Activated CD4-positive, alpha-beta T cell treated with anti-CD3 and anti-CD28 coated beads, Interleukin-2, amount 10 ng/mL, durations not matched to agents 7 days and 5 days (primary cell): ENCODE measurements at regions not wholly inside any gene's neighbourhood (a gene's known extent, or its start where the extent isn't known, plus 50 kb on each side); places are given as distances from the start of the nearest gene placed in this dataset.
"Not testable (repeated sequence)": the region's sequence is repeated elsewhere in the genome, so short reads cannot be mapped to it uniquely, and the experiment has no call there.

ENCODE experiments used
- CTCF ChIA-PET: fragments of 350-600 bp; sonication (Branson Sonifier 250); formaldehyde crosslinking; loops from one replicate; lab custom pipeline; 2021; ENCODE audit warnings: antibody characterized with exemption; lab: Charles Lee
- POLR2A ChIA-PET: fragments of 350-600 bp; sonication (Branson Sonifier 250); formaldehyde crosslinking; loops from one replicate; lab custom pipeline; 2021; ENCODE audit warnings: antibody characterized with exemption; lab: Charles Lee
- DNase-seq: peaks from one replicate; pipeline ENCODE4 v3.0.0-alpha.2; 2020
- H3K27ac Mint-ChIP-seq: one replicate; pipeline ENCODE4 v1.8.0; 2021; ENCODE audit warnings: mild to moderate bottlenecking, moderate library complexity, mixed read lengths
- H3K27me3 Mint-ChIP-seq: one replicate; pipeline ENCODE4 v1.8.0; 2021; ENCODE audit warnings: mixed read lengths
- H3K36me3 Mint-ChIP-seq: one replicate; pipeline ENCODE4 v1.8.0; 2021; ENCODE audit warnings: low read depth, mixed read lengths
- H3K4me1 Mint-ChIP-seq: one replicate; pipeline ENCODE4 v1.8.0; 2021; ENCODE audit warnings: mixed read lengths
- H3K4me3 Mint-ChIP-seq: one replicate; pipeline ENCODE4 v1.8.0; 2021; ENCODE audit warnings: mild to moderate bottlenecking, moderate library complexity, mixed read lengths
- H3K9me3 Mint-ChIP-seq: one replicate; pipeline ENCODE4 v1.8.0; 2021; ENCODE audit warnings: mixed read lengths

DNA sequence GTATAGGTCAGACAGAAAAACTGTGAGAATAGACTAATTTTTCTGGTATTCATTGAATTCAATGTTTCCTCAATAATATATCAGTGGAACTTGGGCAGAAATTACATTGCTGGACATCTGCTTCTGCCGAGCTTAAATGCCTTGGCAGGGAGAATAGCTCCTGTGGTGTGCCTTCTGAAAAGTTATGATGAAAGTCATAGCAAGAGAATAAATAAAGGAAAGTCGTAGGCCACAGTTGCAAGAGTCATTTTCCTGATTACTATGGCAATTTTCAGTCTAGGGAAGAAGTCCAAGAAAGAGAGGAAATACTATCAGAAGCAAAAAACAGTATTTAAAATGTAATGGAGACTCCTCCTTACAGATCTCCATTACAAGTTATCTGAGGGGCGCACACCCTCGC lies 1596.1 kb upstream of the WWC1 start:
- POLR2A ChIA-PET = no interaction called here
- CTCF ChIA-PET = no interaction called here

DNA sequence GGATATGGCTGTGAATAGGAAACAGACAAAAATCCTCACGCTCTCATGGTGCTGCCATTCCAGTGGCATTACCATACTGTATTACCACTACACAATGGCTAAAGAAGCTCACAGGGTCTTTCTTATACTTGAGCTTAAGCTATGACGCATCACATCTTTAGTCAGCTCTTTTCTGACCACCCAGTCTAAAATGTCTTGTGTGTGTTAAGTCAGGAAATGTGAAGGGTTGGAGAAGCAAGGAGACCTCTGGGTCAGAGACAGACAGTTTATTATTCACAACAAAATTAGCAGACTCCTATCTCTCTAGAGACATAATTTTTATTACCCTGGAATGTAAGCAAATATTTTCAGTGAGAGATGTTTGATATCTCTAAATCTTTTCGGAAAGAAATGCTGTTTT lies 1583.2 kb upstream of the WWC1 start:
- Mint-ChIP-seq H3K9me3 (peaks cover 12% of the 10 kb centered on the region), H3K4me3 (no peak overlapping the region), H3K36me3 (no peaks in the 10 kb centered on the region), H3K27ac (no peak overlapping the region), H3K4me1 (no peaks in the 10 kb centered on the region), H3K27me3 (no peaks in the 10 kb centered on the region)
- no peak for DNase-seq
- POLR2A ChIA-PET = no interaction called here
- CTCF ChIA-PET = no interaction called here

More for the DNA sequence above, 1596.1 kb upstream of the WWC1 start:
- Mint-ChIP-seq H3K4me3 (no peak overlapping the region), H3K27me3 (no peaks in the 10 kb centered on the region), H3K4me1 (no peaks in the 10 kb centered on the region), H3K27ac (no peak overlapping the region), H3K36me3 (no peaks in the 10 kb centered on the region), H3K9me3 (peaks cover 9% of the 10 kb centered on the region)
- DNase-seq = no peak

DNA sequence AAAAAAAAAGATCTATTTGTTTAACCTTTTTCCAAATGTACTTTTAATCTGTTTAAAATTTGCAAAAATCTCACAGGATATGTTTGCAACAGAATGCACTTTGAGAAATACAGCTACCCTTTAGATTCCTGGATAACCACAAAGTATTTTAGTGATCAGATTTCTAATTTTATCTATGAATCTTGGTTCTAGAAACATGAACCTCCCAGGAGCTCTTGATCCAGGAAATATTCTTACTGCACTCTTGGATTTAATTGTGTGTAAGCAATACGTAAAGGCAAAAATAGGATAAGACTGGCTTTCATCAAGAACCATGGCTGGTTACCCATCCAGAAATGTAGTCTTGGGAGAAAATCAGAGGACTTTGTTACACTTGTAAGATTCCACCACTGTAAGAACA lies 1581.8 kb upstream of the WWC1 start:
- Mint-ChIP-seq H3K9me3 (peaks cover 11% of the 10 kb centered on the region), H3K27me3 (no peaks in the 10 kb centered on the region), H3K4me3 (no peak overlapping the region), H3K36me3 (no peaks in the 10 kb centered on the region), H3K27ac (no peak overlapping the region), H3K4me1 (no peaks in the 10 kb centered on the region)
- DNase-seq = no peak
- POLR2A ChIA-PET = no interaction called here
- CTCF ChIA-PET = no interaction called here

DNA sequence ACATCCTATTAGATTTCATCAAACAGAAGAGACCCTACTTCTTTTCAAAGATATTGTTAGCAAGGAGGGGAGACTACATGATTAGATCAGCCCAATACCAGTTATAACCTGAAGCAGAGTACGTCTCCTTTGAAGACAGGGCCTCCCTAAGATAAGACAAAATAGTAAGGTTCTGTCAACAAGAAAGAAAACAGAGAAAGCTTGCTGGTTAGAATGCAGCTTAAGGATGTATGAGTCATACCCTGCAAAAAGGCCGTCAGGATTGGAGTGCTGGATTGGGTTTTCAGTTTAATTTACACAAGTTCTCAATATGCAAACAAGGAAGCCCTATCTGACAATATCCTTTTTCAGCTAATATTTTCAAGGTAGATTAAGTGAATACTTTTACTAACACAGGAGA lies 1581.2 kb upstream of the WWC1 start:
- Mint-ChIP-seq H3K4me3 (no peak overlapping the region), H3K36me3 (no peaks in the 10 kb centered on the region), H3K9me3 (peaks cover 11% of the 10 kb centered on the region), H3K27me3 (no peaks in the 10 kb centered on the region), H3K4me1 (no peaks in the 10 kb centered on the region), H3K27ac (no peak overlapping the region)
- no peak for DNase-seq
- ChIA-PET POLR2A (no interaction called here), CTCF (no interaction called here)

DNA sequence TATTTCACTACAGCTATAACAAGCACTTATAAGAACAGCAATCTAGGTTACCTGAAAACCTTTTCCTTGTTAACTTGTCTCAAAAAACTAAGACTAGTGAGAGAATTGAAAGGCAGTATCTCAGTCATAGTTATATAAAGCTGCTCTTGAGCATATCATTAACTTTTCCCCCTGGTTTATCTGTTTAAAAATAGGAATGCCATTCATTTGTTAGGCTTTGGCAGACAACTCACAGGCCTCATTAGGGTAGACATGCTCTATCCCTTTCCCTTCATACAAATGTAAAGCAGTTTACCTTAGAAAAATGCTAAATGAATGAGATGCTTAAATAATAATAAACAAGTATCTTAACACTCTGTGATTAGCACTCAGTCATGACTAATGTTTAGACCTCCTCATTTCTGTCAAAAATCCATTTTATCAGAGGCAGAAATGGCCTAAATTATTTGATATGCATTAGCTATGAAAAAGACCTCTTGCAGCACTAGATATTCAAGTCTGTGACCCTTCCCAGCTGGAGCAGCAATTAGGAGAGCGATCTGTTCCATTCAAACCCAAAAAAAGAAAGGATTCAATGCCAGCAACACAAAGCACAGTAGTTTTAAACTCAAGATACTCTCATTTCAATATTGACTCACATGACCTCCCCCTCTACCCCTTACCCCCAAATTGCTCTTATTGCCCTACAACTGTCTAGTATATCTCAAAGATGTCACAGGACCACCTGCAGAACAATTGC lies 1578.8 kb upstream of the WWC1 start:
- no peaks in the 10 kb centered on the region for H3K4me1 Mint-ChIP-seq
- H3K27ac Mint-ChIP-seq = no peak overlapping the region
- DNase-seq = no peak
- no peaks in the 10 kb centered on the region for H3K36me3 Mint-ChIP-seq
- ChIA-PET POLR2A (no interaction called here), CTCF (no interaction called here)
- H3K4me3 Mint-ChIP-seq = no peak overlapping the region
- peaks cover 9% of the 10 kb centered on the region for H3K9me3 Mint-ChIP-seq
- no peaks in the 10 kb centered on the region for H3K27me3 Mint-ChIP-seq

DNA sequence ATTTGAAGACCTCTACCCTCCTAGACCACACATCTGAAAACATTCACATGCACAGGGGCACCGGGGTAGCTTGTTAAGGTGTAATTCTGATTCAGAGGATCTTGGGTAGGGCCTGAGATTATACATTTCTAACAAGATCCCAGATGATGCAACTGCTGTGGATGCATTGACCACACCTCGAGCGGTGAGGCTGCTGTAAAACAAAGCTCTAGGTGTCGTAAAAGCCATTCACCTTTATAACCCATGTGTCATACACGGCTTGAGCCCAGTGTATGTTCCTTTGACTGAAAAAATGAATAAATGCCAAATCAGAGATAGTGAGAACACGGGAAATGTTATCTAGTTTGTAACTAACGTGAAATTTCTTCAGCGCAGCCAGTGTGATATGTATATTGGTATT lies 1578.2 kb upstream of the WWC1 start:
- H3K27ac Mint-ChIP-seq = no peak overlapping the region
- no peaks in the 10 kb centered on the region for H3K27me3 Mint-ChIP-seq
- no peaks in the 10 kb centered on the region for H3K36me3 Mint-ChIP-seq
- ChIA-PET CTCF (no interaction called here), POLR2A (no interaction called here)
- peaks cover 9% of the 10 kb centered on the region for H3K9me3 Mint-ChIP-seq
- no peak overlapping the region for H3K4me3 Mint-ChIP-seq
- DNase-seq = no peak
- no peaks in the 10 kb centered on the region for H3K4me1 Mint-ChIP-seq

DNA sequence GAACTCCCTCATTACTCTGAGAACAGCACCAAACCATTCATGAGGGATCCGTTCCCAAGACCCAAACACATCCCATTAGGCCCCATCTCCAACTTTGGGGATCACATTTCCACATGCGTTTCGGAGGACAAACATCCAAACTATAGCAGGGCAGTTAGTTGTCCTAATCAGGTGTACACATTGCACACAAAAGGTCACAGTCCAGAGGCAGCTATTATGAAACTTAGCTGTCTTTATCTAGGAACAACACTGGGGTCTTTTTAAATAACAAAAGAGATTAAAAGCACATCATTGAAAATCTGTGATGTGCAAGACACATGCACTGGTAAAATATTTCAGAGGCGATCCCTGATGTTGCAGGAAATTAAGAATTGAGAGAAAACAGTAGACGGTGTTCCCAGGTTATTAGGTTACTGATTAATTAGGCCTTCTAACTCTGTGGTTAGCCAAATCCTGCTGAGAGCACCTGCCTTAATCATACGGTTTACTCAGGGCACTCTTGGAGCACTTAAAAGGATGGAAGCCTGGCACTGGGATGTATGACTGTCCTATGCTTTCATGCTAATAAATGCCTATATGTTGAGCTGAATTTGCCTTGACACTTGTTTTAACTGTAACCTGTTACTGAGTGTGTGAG lies 1574.5 kb upstream of the WWC1 start:
- H3K27ac Mint-ChIP-seq = no peak overlapping the region
- CTCF ChIA-PET = no interaction called here

DNA sequence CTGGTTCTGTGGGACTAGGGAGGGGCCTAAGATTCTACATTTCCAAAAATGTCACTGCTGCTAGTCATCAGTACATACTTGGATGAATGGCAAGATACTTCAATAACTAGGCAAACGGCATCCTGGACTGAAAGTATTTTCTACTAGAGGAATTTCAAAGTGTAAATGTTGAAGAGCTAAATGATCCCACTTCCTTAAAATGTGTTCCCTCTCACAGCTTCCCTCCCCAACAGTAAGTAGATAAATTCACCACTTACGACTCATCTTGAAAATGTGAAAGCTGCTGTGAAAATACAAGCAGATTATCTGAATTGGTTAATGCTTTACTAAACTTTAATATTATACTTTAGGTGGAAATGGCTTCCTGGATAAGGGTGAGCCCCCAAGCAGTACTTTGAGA lies 1571.5 kb upstream of the WWC1 start:
- DNase-seq = no peak
- POLR2A ChIA-PET = no interaction called here
- CTCF ChIA-PET = interaction anchor here (0.9 kb wide), 1 partner anchor 19 kb away, joined by 3 read pairs; no protein-coding TSS in a partner anchor
- Mint-ChIP-seq H3K9me3 (peaks cover 5% of the 10 kb centered on the region), H3K36me3 (no peaks in the 10 kb centered on the region), H3K27ac (no peak overlapping the region), H3K4me3 (no peak overlapping the region), H3K4me1 (no peaks in the 10 kb centered on the region), H3K27me3 (no peaks in the 10 kb centered on the region)

More for the DNA sequence above, 1574.5 kb upstream of the WWC1 start:
- Mint-ChIP-seq H3K36me3 (no peaks in the 10 kb centered on the region), H3K9me3 (peaks cover 9% of the 10 kb centered on the region), H3K27me3 (no peaks in the 10 kb centered on the region), H3K4me3 (no peak overlapping the region), H3K4me1 (no peaks in the 10 kb centered on the region)
- POLR2A ChIA-PET = no interaction called here
- DNase-seq = no peak

DNA sequence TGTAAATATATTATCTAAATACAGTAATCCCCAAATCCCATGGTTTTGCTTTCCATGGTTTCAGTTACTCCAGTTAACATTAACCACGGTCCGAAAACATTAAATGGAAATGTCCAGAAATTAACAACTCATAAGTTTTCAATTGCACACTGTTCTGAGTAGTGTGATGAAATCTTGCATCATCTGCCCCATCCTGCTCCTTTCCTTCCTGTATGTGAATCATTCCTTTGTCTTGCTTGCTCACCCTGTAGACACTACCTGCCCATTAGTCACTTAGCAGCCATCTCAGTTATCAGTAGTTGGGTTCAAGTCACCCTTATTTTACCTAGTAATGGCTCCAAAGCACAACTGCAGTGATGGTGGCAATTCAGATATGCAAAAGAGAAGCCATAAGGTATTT lies 1568.5 kb upstream of the WWC1 start:
- H3K4me1 Mint-ChIP-seq = no peaks in the 10 kb centered on the region
- no peak for DNase-seq
- POLR2A ChIA-PET = no interaction called here
- H3K27ac Mint-ChIP-seq = no peak overlapping the region
- H3K9me3 Mint-ChIP-seq = peaks cover 3% of the 10 kb centered on the region
- H3K4me3 Mint-ChIP-seq = no peak overlapping the region
- H3K36me3 Mint-ChIP-seq = no peaks in the 10 kb centered on the region
- no peaks in the 10 kb centered on the region for H3K27me3 Mint-ChIP-seq
- CTCF ChIA-PET = no interaction called here

DNA sequence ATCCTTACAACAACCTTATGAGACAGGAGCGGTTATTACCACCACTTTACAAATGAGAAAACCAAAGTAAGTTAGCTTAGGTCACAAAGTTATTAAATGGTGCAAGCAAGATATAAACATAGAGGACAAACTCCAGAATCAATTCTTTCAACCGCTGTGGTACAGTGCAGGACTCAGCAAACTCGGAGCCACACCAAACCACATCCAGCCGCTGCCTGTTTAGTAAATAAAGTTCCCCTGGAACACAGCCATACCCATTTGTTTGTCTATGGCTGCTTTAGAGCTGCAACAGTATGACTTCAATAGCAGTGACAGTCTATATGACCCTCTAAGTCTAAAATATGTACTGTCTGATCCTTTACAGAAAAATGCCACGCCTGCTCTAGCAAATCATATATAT lies 1567.2 kb upstream of the WWC1 start:
- H3K27me3 Mint-ChIP-seq = no peaks in the 10 kb centered on the region
- no peak for DNase-seq
- no peak overlapping the region for H3K27ac Mint-ChIP-seq
- peaks cover 3% of the 10 kb centered on the region for H3K9me3 Mint-ChIP-seq
- no peaks in the 10 kb centered on the region for H3K4me1 Mint-ChIP-seq
- no peak overlapping the region for H3K4me3 Mint-ChIP-seq
- no peaks in the 10 kb centered on the region for H3K36me3 Mint-ChIP-seq
- CTCF ChIA-PET = no interaction called here
- POLR2A ChIA-PET = no interaction called here

DNA sequence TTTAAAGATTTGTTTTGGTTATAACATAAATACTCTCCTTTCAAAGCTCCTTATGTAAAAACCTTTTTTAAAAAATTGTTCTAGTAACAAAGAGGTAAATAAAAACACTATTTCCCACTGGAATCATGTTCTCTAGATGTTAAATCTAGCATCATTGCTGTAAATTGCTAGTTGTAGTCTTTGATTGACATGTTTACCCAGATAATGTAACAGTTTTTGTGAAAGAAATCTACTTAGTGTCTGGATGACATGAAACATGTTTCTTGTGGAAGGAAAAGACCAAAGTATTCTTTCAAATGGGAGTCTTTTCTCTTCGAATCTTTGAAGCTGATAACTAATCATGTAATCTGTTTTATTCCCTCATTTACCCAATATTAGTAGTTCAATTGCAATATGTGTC lies 1565.9 kb upstream of the WWC1 start:
- H3K27ac Mint-ChIP-seq = no peak overlapping the region
- H3K27me3 Mint-ChIP-seq = no peaks in the 10 kb centered on the region
- DNase-seq = no peak
- no peak overlapping the region for H3K4me3 Mint-ChIP-seq
- CTCF ChIA-PET = no interaction called here
- no peaks in the 10 kb centered on the region for H3K36me3 Mint-ChIP-seq
- POLR2A ChIA-PET = no interaction called here
- H3K4me1 Mint-ChIP-seq = no peaks in the 10 kb centered on the region
- peaks cover 3% of the 10 kb centered on the region for H3K9me3 Mint-ChIP-seq

DNA sequence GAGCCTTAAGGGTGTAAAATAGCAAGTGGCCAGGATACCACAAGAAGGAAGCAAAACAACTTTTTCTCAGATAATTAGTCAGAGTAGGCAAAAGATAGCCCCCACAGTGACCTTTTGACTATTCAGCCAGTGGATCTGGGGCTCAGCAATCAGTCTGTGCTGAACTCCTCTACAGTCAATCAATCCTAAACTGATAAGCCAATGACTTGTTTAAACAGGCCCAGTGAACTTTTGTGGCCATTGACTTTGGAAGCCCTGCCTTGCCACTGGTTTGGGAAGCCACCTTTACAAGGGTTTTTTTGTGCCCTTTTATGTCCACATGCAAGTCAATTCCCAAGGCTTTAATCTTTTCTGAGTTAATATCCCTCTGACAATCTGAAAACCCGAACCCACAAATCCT lies 1565.0 kb upstream of the WWC1 start:
- ChIA-PET POLR2A (no interaction called here), CTCF (no interaction called here)
- no peaks in the 10 kb centered on the region for H3K27me3 Mint-ChIP-seq
- no peak overlapping the region for H3K4me3 Mint-ChIP-seq
- H3K4me1 Mint-ChIP-seq = no peaks in the 10 kb centered on the region
- H3K9me3 Mint-ChIP-seq = peaks cover 3% of the 10 kb centered on the region
- no peak for DNase-seq
- H3K36me3 Mint-ChIP-seq = no peaks in the 10 kb centered on the region
- no peak overlapping the region for H3K27ac Mint-ChIP-seq

DNA sequence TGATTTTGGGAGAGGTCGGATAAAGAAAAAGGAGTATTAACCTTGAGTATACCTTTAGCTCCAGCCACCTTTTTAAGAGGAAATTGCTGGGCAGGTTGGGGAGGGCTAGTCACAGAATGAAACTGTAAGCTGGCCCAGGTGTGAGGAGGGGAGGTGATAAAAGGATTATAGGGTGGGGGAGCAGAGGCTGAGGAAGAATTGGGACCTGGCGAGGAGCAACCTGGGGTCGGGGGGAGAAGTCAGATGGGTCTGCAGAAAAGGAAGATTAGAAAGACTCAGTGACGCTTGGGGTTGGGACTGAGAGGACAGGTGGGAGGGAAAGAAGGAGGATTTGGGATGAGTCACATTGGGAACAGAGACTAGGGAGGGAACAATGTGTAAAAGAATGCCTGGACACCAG lies 1548.5 kb upstream of the WWC1 start:
- POLR2A ChIA-PET = not testable (repeated sequence)

DNA sequence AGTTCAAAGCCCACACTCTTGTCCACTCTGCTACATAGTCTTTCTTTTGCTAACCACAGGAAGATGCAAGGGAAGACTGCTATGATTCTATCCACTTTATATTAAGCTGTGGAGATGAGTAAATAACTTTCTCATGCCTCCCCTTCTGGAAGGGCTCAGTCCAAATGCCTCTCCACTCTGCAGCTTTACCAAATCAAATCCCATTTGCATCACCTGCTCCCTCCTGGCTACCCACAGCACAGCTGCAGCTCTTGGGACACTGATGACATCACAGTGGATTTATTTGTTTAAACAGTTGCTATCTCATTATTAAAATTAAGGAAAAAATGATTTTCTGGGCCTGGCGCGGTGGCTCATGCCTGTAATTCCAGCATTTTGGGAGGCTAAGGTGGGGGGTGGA lies 1544.9 kb upstream of the WWC1 start:
- CTCF ChIA-PET = no interaction called here
- Mint-ChIP-seq H3K9me3 (peaks cover 21% of the 10 kb centered on the region), H3K36me3 (no peaks in the 10 kb centered on the region), H3K4me3 (no peak overlapping the region), H3K27me3 (no peaks in the 10 kb centered on the region), H3K27ac (no peak overlapping the region), H3K4me1 (no peaks in the 10 kb centered on the region)
- POLR2A ChIA-PET = no interaction called here
- no peak for DNase-seq

More for the DNA sequence above, 1548.5 kb upstream of the WWC1 start:
- DNase-seq, H3K4me1 Mint-ChIP-seq, CTCF ChIA-PET, H3K36me3 Mint-ChIP-seq, H3K27ac Mint-ChIP-seq, H3K4me3 Mint-ChIP-seq, H3K27me3 Mint-ChIP-seq: not testable (repeated sequence)
- H3K9me3 Mint-ChIP-seq = peaks cover 28% of the 10 kb centered on the region
